GM23338 (cell line): ENCODE measurements at regions not wholly inside any gene's neighbourhood (a gene's known extent, or its start where the extent isn't known, plus 50 kb on each side); places are given as distances from the start of the nearest gene placed in this dataset.

Source experiments
- ATAC-seq: fragments of 200-7000 bp; cut with Tn5 transposase; 3 replicates; pipeline ENCODE4 v1.9.1; 2020
- DNase-seq: peaks from one replicate; pipeline ENCODE4 v3.0.0-alpha.2; 2015; ENCODE audit warnings: low spot score
- H2AFZ ChIP-seq: fragments of 200-600 bp; sonication (generic); 2 replicates; pipeline ENCODE4 v1.8.0; 2016; ENCODE audit warnings: antibody characterized with exemption, mild to moderate bottlenecking, moderate library complexity
- H3F3A ChIP-seq: fragments of 200-600 bp; sonication (generic); replicated peaks from 2 replicates; pipeline ENCODE4 v1.8.0; 2017; ENCODE audit warnings: antibody characterized with exemption, mixed run types, low read depth
- H3K27ac ChIP-seq: fragments of 200-600 bp; sonication (generic); 2 replicates; pipeline ENCODE4 v1.6.1; 2016; ENCODE audit warnings: low read depth
- H3K27me3 ChIP-seq: fragments of 200-600 bp; sonication (generic); 2 replicates; pipeline ENCODE4 v1.8.0; 2016; ENCODE audit warnings: mild to moderate bottlenecking, mixed run types, moderate library complexity; ENCODE audit not compliant: insufficient read depth
- H3K36me3 ChIP-seq: fragments of 200-600 bp; sonication (generic); 2 replicates; pipeline ENCODE4 v1.8.0; 2016; ENCODE audit warnings: mild to moderate bottlenecking; ENCODE audit not compliant: insufficient read depth
- H3K4me1 ChIP-seq: fragments of 200-600 bp; sonication (generic); 2 replicates; pipeline ENCODE4 v1.8.0; 2016; ENCODE audit warnings: mild to moderate bottlenecking, moderate library complexity; ENCODE audit not compliant: insufficient read depth
- H3K4me2 ChIP-seq: fragments of 200-600 bp; sonication (generic); 2 replicates; pipeline ENCODE4 v1.7.1; 2017; ENCODE audit warnings: mixed run types
- H3K4me3 ChIP-seq: fragments of 200-600 bp; sonication (generic); 2 replicates; pipeline ENCODE4 v1.6.1; 2016; ENCODE audit warnings: mixed run types
- H3K79me2 ChIP-seq: fragments of 200-600 bp; sonication (generic); replicated peaks from 2 replicates; pipeline ENCODE4 v1.8.0; 2017; ENCODE audit warnings: mild to moderate bottlenecking; ENCODE audit not compliant: insufficient read depth
- H3K9me2 ChIP-seq: fragments of 200-600 bp; sonication (generic); 2 replicates; pipeline ENCODE4 v1.8.0; 2017; ENCODE audit not compliant: insufficient read depth
- H4K20me1 ChIP-seq: fragments of 200-600 bp; sonication (generic); replicated peaks from 2 replicates; pipeline ENCODE4 v1.8.0; 2017; ENCODE audit warnings: mild to moderate bottlenecking; ENCODE audit not compliant: insufficient read depth
- H3K27ac Mint-ChIP-seq: 2 replicates; pipeline ENCODE4 v1.8.0; 2020; ENCODE audit warnings: inconsistent platforms, mild to moderate bottlenecking, moderate library complexity, mixed read lengths
- H3K27me3 Mint-ChIP-seq: 3 replicates; pipeline ENCODE4 v1.8.0; 2022; ENCODE audit warnings: low read depth, mild to moderate bottlenecking, moderate library complexity, mixed read lengths, inconsistent platforms; ENCODE audit not compliant: insufficient read depth, poor library complexity
- H3K36me3 Mint-ChIP-seq: 3 replicates; pipeline ENCODE4 v1.8.0; 2021; ENCODE audit warnings: low read depth, mild to moderate bottlenecking, inconsistent platforms, moderate library complexity, mixed read lengths
- H3K4me1 Mint-ChIP-seq: 3 replicates; pipeline ENCODE4 v1.8.0; 2020; ENCODE audit warnings: mild to moderate bottlenecking, inconsistent platforms, mixed read lengths
- H3K4me3 Mint-ChIP-seq: 3 replicates; pipeline ENCODE4 v1.8.0; 2021; ENCODE audit warnings: moderate library complexity, mild to moderate bottlenecking, inconsistent platforms, mixed read lengths
- H3K9me3 Mint-ChIP-seq: 3 replicates; pipeline ENCODE4 v1.8.0; 2020; ENCODE audit warnings: moderate library complexity, mild to moderate bottlenecking, inconsistent platforms, mixed read lengths
- CREB1 ChIP-seq: fragments of 250-450 bp; sonication (Bioruptor Pico); IDR thresholded peaks from 2 replicates; pipeline ENCODE4 v1.5.0; 2020; ENCODE audit warnings: low read depth, mild to moderate bottlenecking, moderate library complexity
- CTCF ChIP-seq, 2 experiments: fragments of 200-600 bp in 1 of 2; sonication (generic) in 1 of 2; conservative IDR thresholded peaks; 2 replicates each; pipeline versions ENCODE4 v1.5.1 to v1.6.1; 2016 to 2017; ENCODE audit warnings: antibody characterized with exemption in 2 of 2, low read depth in 2 of 2, mild to moderate bottlenecking in 2 of 2, moderate library complexity in 1 of 2
- EZH2 ChIP-seq: fragments of 200-600 bp; sonication (generic); IDR thresholded peaks from one replicate; pipeline ENCODE4 v1.8.0; 2017; ENCODE audit warnings: antibody characterized with exemption, mild to moderate bottlenecking, low read depth; ENCODE audit not compliant: unreplicated experiment
- EZH2phosphoT487 ChIP-seq: fragments of 200-600 bp; sonication (generic); IDR thresholded peaks from one replicate; pipeline ENCODE4 v1.8.1; 2018; ENCODE audit warnings: antibody characterized with exemption; ENCODE audit not compliant: unreplicated experiment
- JUNB ChIP-seq: IDR thresholded peaks from one replicate; pipeline ENCODE4 v1.6.1; 2016; ENCODE audit warnings: antibody characterized with exemption; ENCODE audit not compliant: unreplicated experiment
- NANOG ChIP-seq: IDR thresholded peaks from 2 replicates; pipeline ENCODE4 v1.6.1; 2016; ENCODE audit warnings: antibody characterized with exemption, borderline replicate concordance
- POLR2AphosphoS5 ChIP-seq: IDR thresholded peaks from 2 replicates; pipeline ENCODE4 v1.6.1; 2016; ENCODE audit warnings: antibody characterized with exemption, low read depth
- REST ChIP-seq: IDR thresholded peaks from one replicate; pipeline ENCODE4 v1.6.1; 2018; ENCODE audit warnings: antibody characterized with exemption; ENCODE audit not compliant: unreplicated experiment
- STAT1 ChIP-seq: IDR thresholded peaks from one replicate; pipeline ENCODE4 v1.6.1; 2016; ENCODE audit warnings: antibody characterized with exemption; ENCODE audit not compliant: unreplicated experiment
- ZNF114 ChIP-seq: fragments of 250-450 bp; sonication (Bioruptor Pico); IDR thresholded peaks from 2 replicates; pipeline ENCODE4 v1.5.0; 2020; ENCODE audit warnings: mild to moderate bottlenecking, moderate library complexity
- ZNF331 ChIP-seq: fragments of 250-450 bp; sonication (Bioruptor Pico); IDR thresholded peaks from 2 replicates; pipeline ENCODE4 v1.5.0; 2020; ENCODE audit warnings: low read depth, mild to moderate bottlenecking, moderate library complexity
- ZNF462 ChIP-seq: fragments of 250-450 bp; sonication (Bioruptor Pico); IDR thresholded peaks from 2 replicates; pipeline ENCODE4 v1.5.0; 2020; ENCODE audit warnings: mild to moderate bottlenecking, moderate library complexity
- TF ChIP-seq, protein P1 (sequence below): IDR thresholded peaks from 2 replicates; pipeline ENCODE4 v1.6.1; 2016; ENCODE audit warnings: antibody characterized with exemption

DNA sequence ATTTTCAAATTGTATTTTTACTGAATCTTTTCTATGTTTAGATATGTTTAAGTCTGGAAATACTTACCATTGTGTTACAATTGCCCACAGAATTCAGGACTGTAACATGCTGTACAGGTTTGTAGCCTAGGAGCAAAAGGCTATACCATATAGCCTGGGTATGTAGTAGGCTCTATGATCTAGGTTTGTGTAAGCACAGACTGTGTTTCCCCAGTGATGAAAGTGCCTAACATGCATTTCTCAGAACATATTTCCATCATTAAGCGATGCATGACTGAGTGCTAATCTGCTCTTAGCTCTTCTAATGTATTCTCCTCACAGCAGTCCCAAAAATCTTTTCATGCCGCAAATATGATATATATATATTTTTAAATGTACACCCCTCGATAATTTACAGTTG, 166.7 kb upstream of the PPP2R2B start:
- no peaks in the 10 kb centered on the region for H3K36me3 ChIP-seq
- H3K4me1 Mint-ChIP-seq, result peaks cover 7% of the 10 kb centered on the region; the same call in 2 of the 3 replicates
- H3K9me3 Mint-ChIP-seq, result no peaks in the 10 kb centered on the region
- H3K79me2 ChIP-seq, result no peaks in the 10 kb centered on the region
- H3K4me1 ChIP-seq, result no peaks in the 10 kb centered on the region
- H3K27ac ChIP-seq, result no peak overlapping the region
- no peak overlapping the region for H2AFZ ChIP-seq
- no peaks in the 10 kb centered on the region for H4K20me1 ChIP-seq
- H3K27me3 ChIP-seq, result no peaks in the 10 kb centered on the region
- no peak for DNase-seq
- no peak overlapping the region for H3K4me3 Mint-ChIP-seq
- no peak overlapping the region for H3K4me2 ChIP-seq
- H3K27ac Mint-ChIP-seq, result no peak overlapping the region
- no peaks in the 10 kb centered on the region for H3F3A ChIP-seq
- TF ChIP-seq JUNB (no peak), REST (no peak), CTCF (conservative IDR thresholded peaks at IDR 0.05; ENCODE audit: low read depth in 2 of 2) (no peak), STAT1 (no peak), CREB1 (no peak), EZH2 (no peak), ZNF331 (CRISPR knock-in tag) (no peak), POLR2AphosphoS5 (no peak), ZNF114 (CRISPR knock-in tag) (no peak), EZH2phosphoT487 (no peak), ZNF462 (CRISPR knock-in tag) (no peak), NANOG (no peak)
- TF ChIP-seq, protein P1, sequence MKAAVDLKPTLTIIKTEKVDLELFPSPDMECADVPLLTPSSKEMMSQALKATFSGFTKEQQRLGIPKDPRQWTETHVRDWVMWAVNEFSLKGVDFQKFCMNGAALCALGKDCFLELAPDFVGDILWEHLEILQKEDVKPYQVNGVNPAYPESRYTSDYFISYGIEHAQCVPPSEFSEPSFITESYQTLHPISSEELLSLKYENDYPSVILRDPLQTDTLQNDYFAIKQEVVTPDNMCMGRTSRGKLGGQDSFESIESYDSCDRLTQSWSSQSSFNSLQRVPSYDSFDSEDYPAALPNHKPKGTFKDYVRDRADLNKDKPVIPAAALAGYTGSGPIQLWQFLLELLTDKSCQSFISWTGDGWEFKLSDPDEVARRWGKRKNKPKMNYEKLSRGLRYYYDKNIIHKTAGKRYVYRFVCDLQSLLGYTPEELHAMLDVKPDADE, result no peak
- peaks cover 4% of the 10 kb centered on the region for H3K27me3 Mint-ChIP-seq
- no peaks in the 10 kb centered on the region for H3K36me3 Mint-ChIP-seq
- no peak overlapping the region for H3K4me3 ChIP-seq
- H3K9me2 ChIP-seq, result no peaks in the 10 kb centered on the region
- no peak for ATAC-seq
